ENCODE measurements at regions not wholly inside any gene's neighbourhood (a gene's known extent, or its start where the extent isn't known, plus 50 kb on each side); places are given as distances from the start of the nearest gene placed in this dataset.

GRCh38 chr2:215680605-215681598, 245.0 kb upstream of the FN1 start (continued):
- TF ChIP-seq ZNF503 (CRISPR knock-in tag; IDR thresholded peaks at IDR 0.05) (peak; percentile 98), RBFOX2 (IDR thresholded peaks at IDR 0.05; ENCODE audit: low read depth, low read length) (peak; percentile 65), WIZ (CRISPR knock-in tag; IDR thresholded peaks at IDR 0.05) (peak; percentile 74; the same call in 1 of the 2 replicates), GABPA (IDR thresholded peaks at IDR 0.05; ENCODE audit: low read depth, low read length) (no peak), GABPA (CRISPR knock-in tag; IDR thresholded peaks at IDR 0.05; ENCODE audit: low read depth) (peak; percentile 48), ZNF24 (IDR thresholded peaks at IDR 0.05) (peak; percentile 71), ZNF124 (CRISPR knock-in tag; IDR thresholded peaks at IDR 0.05) (peak; percentile 96; the same call in 1 of the 2 replicates), CEBPZ (IDR thresholded peaks at IDR 0.05; ENCODE audit: low read length) (no peak), ARNT (IDR thresholded peaks at IDR 0.05) (no peak), ZNF460 (CRISPR knock-in tag; IDR thresholded peaks at IDR 0.05; ENCODE audit: borderline replicate concordance) (no peak; the same call in 1 of the 2 replicates), ZBTB39 (CRISPR knock-in tag; IDR thresholded peaks at IDR 0.05) (peak; percentile 96), MXD4 (CRISPR knock-in tag; IDR thresholded peaks at IDR 0.05) (no peak; the same call in 1 of the 2 replicates), GATA4 (IDR thresholded peaks at IDR 0.05; ENCODE audit: borderline replicate concordance, low read depth) (peak; percentile 99), ZNF383 (CRISPR knock-in tag; IDR thresholded peaks at IDR 0.05; ENCODE audit: borderline replicate concordance) (peak; percentile 69; the same call in 1 of the 2 replicates), MLXIP (CRISPR knock-in tag; IDR thresholded peaks at IDR 0.05; ENCODE audit: borderline replicate concordance) (0 out of 2 replicates have a peak, but pooled peaks have one; percentile 32), THRA (CRISPR knock-in tag; IDR thresholded peaks at IDR 0.05; ENCODE audit: borderline replicate concordance) (peak; percentile 78; the same call in 1 of the 2 replicates)

Data from HepG2 (cell line).